ENCODE measurements at regions not wholly inside any gene's neighbourhood (a gene's known extent, or its start where the extent isn't known, plus 50 kb on each side); places are given as distances from the start of the nearest gene placed in this dataset.

- DNase-seq (ENCODE audit: low spot score), result no peak
- TF ChIP-seq CTCF (IDR thresholded peaks at IDR 0.05; ENCODE audit: extremely low read depth, missing control alignments), result no peak
These were observed 231.0 kb upstream of the EEF2KMT start for GRCh38 chr16:5328546-5328945.

- TF ChIP-seq CTCF (IDR thresholded peaks at IDR 0.05; ENCODE audit: extremely low read depth, missing control alignments), result no peak
- no peak for DNase-seq (ENCODE audit: low spot score)
These were observed 228.8 kb upstream of the EEF2KMT start for GRCh38 chr16:5326395-5326794.

GRCh38 chr16:5325932-5326331 is 228.3 kb upstream of the EEF2KMT start:
- no peak for DNase-seq (ENCODE audit: low spot score)
- no peak for TF ChIP-seq CTCF (IDR thresholded peaks at IDR 0.05; ENCODE audit: extremely low read depth, missing control alignments)

GRCh38 chr16:5323284-5324141 is 225.9 kb upstream of the EEF2KMT start:
- DNase-seq (ENCODE audit: low spot score), result no peak

GRCh38 chr16:5321930-5322329 is 224.3 kb upstream of the EEF2KMT start:
- no peak for TF ChIP-seq CTCF (IDR thresholded peaks at IDR 0.05; ENCODE audit: extremely low read depth, missing control alignments)

More at GRCh38 chr16:5323284-5324141, 225.9 kb upstream of the EEF2KMT start:
- no peak for TF ChIP-seq CTCF (IDR thresholded peaks at IDR 0.05; ENCODE audit: extremely low read depth, missing control alignments)

GRCh38 chr16:5319799-5320198 is 222.2 kb upstream of the EEF2KMT start:
- TF ChIP-seq CTCF (IDR thresholded peaks at IDR 0.05; ENCODE audit: extremely low read depth, missing control alignments), result no peak
- DNase-seq (ENCODE audit: low spot score), result no peak

More at GRCh38 chr16:5321930-5322329, 224.3 kb upstream of the EEF2KMT start:
- DNase-seq (ENCODE audit: low spot score), result no peak

- no peak for DNase-seq (ENCODE audit: low spot score)
- no peak for TF ChIP-seq CTCF (IDR thresholded peaks at IDR 0.05; ENCODE audit: extremely low read depth, missing control alignments)
These were observed 218.3 kb upstream of the EEF2KMT start for GRCh38 chr16:5315914-5316313.

All from GM20000 (cell line).